ENCODE measurements at regions not wholly inside any gene's neighbourhood (a gene's known extent, or its start where the extent isn't known, plus 50 kb on each side); places are given as distances from the start of the nearest gene placed in this dataset.

GRCh38 chr12:11534064-11534463 lies 115.4 kb upstream of the ETV6 start:
- Histone ChIP-seq H4K8ac (replicated peaks; ENCODE audit: insufficient read length, low read depth, low read length) (no peak overlapping the region), H2AFZ (ENCODE audit: low read length) (no peak overlapping the region), H3K56ac (ENCODE audit: insufficient read length, low read depth, low read length) (no peak overlapping the region), H3K23ac (ENCODE audit: insufficient read length, low read depth, low read length) (no peak overlapping the region), H3K9ac (ENCODE audit: extremely low read depth, insufficient read length, low read length) (no peak overlapping the region), H3T11ph (ENCODE audit: low read length) (no peak overlapping the region), H3K79me2 (ENCODE audit: insufficient read depth, low read length) (no peaks in the 10 kb centered on the region), H2AK5ac (ENCODE audit: insufficient read length, low read length) (no peak overlapping the region), H3K9me3 (ENCODE audit: control insufficient read depth, low read depth, low read length) (no peaks in the 10 kb centered on the region), H2BK15ac (ENCODE audit: low read depth, low read length) (no peak overlapping the region), H2BK120ac (ENCODE audit: low read depth, low read length, poor library complexity, severe bottlenecking) (no peak overlapping the region), H3K4me1 (ENCODE audit: insufficient read depth, low read length) (no peaks in the 10 kb centered on the region), H4K91ac (ENCODE audit: insufficient read length, low read depth, low read length) (no peak overlapping the region), H3K18ac (ENCODE audit: insufficient read length, low read depth, low read length) (no peak overlapping the region), H3K27me3 (ENCODE audit: insufficient read depth, low read length) (no peaks in the 10 kb centered on the region; the same call in 1 of the 2 replicates), H3K4ac (ENCODE audit: low read depth, low read length) (no peak overlapping the region), H3K79me1 (ENCODE audit: insufficient read depth, low read depth, low read length, poor library complexity, severe bottlenecking) (no peaks in the 10 kb centered on the region), H2BK20ac (ENCODE audit: low read depth, low read length, poor library complexity, severe bottlenecking) (no peak overlapping the region), H4K20me1 (ENCODE audit: control insufficient read depth, insufficient read depth, insufficient read length) (no peaks in the 10 kb centered on the region), H3K23me2 (ENCODE audit: insufficient read length, low read depth, low read length, poor library complexity, severe bottlenecking) (no peaks in the 10 kb centered on the region), H2BK5ac (ENCODE audit: insufficient read length, low read length) (no peak overlapping the region), H3K27ac (ENCODE audit: insufficient read length, low read depth, low read length) (no peak overlapping the region), H3K4me2 (ENCODE audit: insufficient read depth, insufficient read length, low read length) (no peak overlapping the region), H3K14ac (ENCODE audit: insufficient read depth, low read length) (no peak overlapping the region), H2BK12ac (ENCODE audit: insufficient read length, low read depth, low read length) (no peak overlapping the region), H4K5ac (ENCODE audit: insufficient read length, low read depth, low read length) (no peak overlapping the region)
- no peak for DNase-seq
- peaks cover 22% of the 10 kb centered on the region for H3K27me3 Mint-ChIP-seq (ENCODE audit: low read depth)
- no peaks in the 10 kb centered on the region for H3K36me3 Mint-ChIP-seq (ENCODE audit: insufficient read depth in 1 of 3, low read depth in 3 of 3)
- H3K9me3 Mint-ChIP-seq: peaks cover 0 to 3% of the 10 kb centered on the region in 2 experiments; a peak in 2 of 5 replicates
- H3K4me1 Mint-ChIP-seq: no peaks in the 10 kb centered on the region
- H3K4me3 Mint-ChIP-seq: no peak overlapping the region
- no peak for TF ChIP-seq CTCF (conservative IDR thresholded peaks at IDR 0.05)
- no peak overlapping the region for H3K27ac Mint-ChIP-seq
